BLaER1 treated with 17β-estradiol and CSF1 and Interleukin-3, amounts not matched to agents 10 nM and 100 nM (cell line): ENCODE measurements at regions not wholly inside any gene's neighbourhood (a gene's known extent, or its start where the extent isn't known, plus 50 kb on each side); places are given as distances from the start of the nearest gene placed in this dataset.

ENCODE experiments used
- H3K27ac ChIP-seq, 11 experiments: shearing (Covaris generic); formaldehyde crosslinking; 2 replicates each; pipeline ENCODE4 v1.8.1; 2022
- H3K27me3 ChIP-seq, 11 experiments: shearing (Covaris generic); formaldehyde crosslinking; 2 replicates each; pipeline ENCODE4 v1.8.1; 2022
- H3K36me3 ChIP-seq, 11 experiments: shearing (Covaris generic); formaldehyde crosslinking; 2 replicates each; pipeline ENCODE4 v1.8.1; 2022
- H3K4me1 ChIP-seq, 10 experiments: shearing (Covaris generic); formaldehyde crosslinking; 2 replicates each; pipeline ENCODE4 v1.8.1; 2022
- H3K4me2 ChIP-seq, 11 experiments: shearing (Covaris generic); formaldehyde crosslinking; 2 replicates each; pipeline ENCODE4 v1.8.1; 2022
- H3K4me3 ChIP-seq, 10 experiments: shearing (Covaris generic); formaldehyde crosslinking; 2 replicates each; pipeline ENCODE4 v1.8.1; 2022
- H3K9ac ChIP-seq, 11 experiments: shearing (Covaris generic); formaldehyde crosslinking; 2 replicates each; pipeline ENCODE4 v1.8.1; 2022
- H3K9me3 ChIP-seq, 11 experiments: shearing (Covaris generic); formaldehyde crosslinking; replicated peaks in 1 of 11; 2 replicates each; pipeline ENCODE4 v1.8.1; 2022
- H4K20me1 ChIP-seq, 11 experiments: shearing (Covaris generic); formaldehyde crosslinking; 2 replicates each; pipeline ENCODE4 v1.8.1; 2022
- Cebpa-rat ChIP-seq, 11 experiments: shearing (Covaris generic); IDR thresholded peaks; 2 replicates each; pipeline ENCODE4 v1.8.1; 2022

GRCh38 chr15:53114960-53115359 lies 324.8 kb upstream of the ONECUT1 start:
- Histone ChIP-seq H3K27ac (no peak overlapping the region), H3K27me3 (no peaks in the 10 kb centered on the region), H3K9me3 (peaks cover 5 to 19% (median 11%) of the 10 kb centered on the region in 11 experiments; a peak in 19 of 22 replicates), H3K4me2 (no peak overlapping the region), H3K9ac (no peak overlapping the region), H3K4me3 (no peak overlapping the region), H3K4me1 (peaks cover 0 to 14% (median 4%) of the 10 kb centered on the region in 10 experiments; a peak in 9 of 20 replicates), H4K20me1 (no peaks in the 10 kb centered on the region), H3K36me3 (no peaks in the 10 kb centered on the region)
- TF ChIP-seq Cebpa-rat (IDR thresholded peaks at IDR 0.05) = no peak

GRCh38 chr15:53110999-53111398 lies 320.9 kb upstream of the ONECUT1 start:
- Histone ChIP-seq H3K36me3 (no peaks in the 10 kb centered on the region), H4K20me1 (no peaks in the 10 kb centered on the region), H3K27me3 (no peaks in the 10 kb centered on the region), H3K4me2 (no peak overlapping the region), H3K9me3 (peaks cover 0 to 8% (median 2%) of the 10 kb centered on the region in 11 experiments; a peak in 11 of 22 replicates), H3K27ac (no peak overlapping the region), H3K4me1 (no peaks in the 10 kb centered on the region), H3K4me3 (no peak overlapping the region), H3K9ac (no peak overlapping the region)
- no peak for TF ChIP-seq Cebpa-rat (IDR thresholded peaks at IDR 0.05)

GRCh38 chr15:53108319-53108718 lies 318.2 kb upstream of the ONECUT1 start:
- Histone ChIP-seq H3K9me3 (no peaks in the 10 kb centered on the region), H3K36me3 (no peaks in the 10 kb centered on the region)

GRCh38 chr15:53107855-53108254 lies 317.7 kb upstream of the ONECUT1 start:
- Histone ChIP-seq H3K9me3 (no peaks in the 10 kb centered on the region), H3K36me3 (no peaks in the 10 kb centered on the region), H3K27ac (no peak overlapping the region), H3K27me3 (no peaks in the 10 kb centered on the region), H3K4me1 (no peaks in the 10 kb centered on the region), H3K4me3 (no peak overlapping the region), H4K20me1 (no peaks in the 10 kb centered on the region), H3K4me2 (no peak overlapping the region), H3K9ac (no peak overlapping the region)
- no peak for TF ChIP-seq Cebpa-rat (IDR thresholded peaks at IDR 0.05)

More at GRCh38 chr15:53108319-53108718, 318.2 kb upstream of the ONECUT1 start:
- Histone ChIP-seq H4K20me1 (no peaks in the 10 kb centered on the region), H3K4me2 (no peak overlapping the region), H3K4me3 (no peak overlapping the region), H3K27ac (no peak overlapping the region), H3K27me3 (no peaks in the 10 kb centered on the region), H3K4me1 (no peaks in the 10 kb centered on the region), H3K9ac (no peak overlapping the region)
- TF ChIP-seq Cebpa-rat (IDR thresholded peaks at IDR 0.05) = no peak

- H3K4me3 ChIP-seq = no peak overlapping the region
- no peaks in the 10 kb centered on the region for H3K4me1 ChIP-seq
- no peaks in the 10 kb centered on the region for H3K9me3 ChIP-seq
- H3K27me3 ChIP-seq = no peaks in the 10 kb centered on the region
- no peaks in the 10 kb centered on the region for H4K20me1 ChIP-seq
- TF ChIP-seq Cebpa-rat (IDR thresholded peaks at IDR 0.05) = no peak
- no peak overlapping the region for H3K4me2 ChIP-seq
- H3K27ac ChIP-seq = no peak overlapping the region
- no peaks in the 10 kb centered on the region for H3K36me3 ChIP-seq
- no peak overlapping the region for H3K9ac ChIP-seq
Measured at GRCh38 chr15:53106505-53107286, 316.6 kb upstream of the ONECUT1 start.

GRCh38 chr15:53102483-53102882 lies 312.3 kb upstream of the ONECUT1 start:
- Histone ChIP-seq H3K9ac (no peak overlapping the region), H3K36me3 (no peaks in the 10 kb centered on the region)

GRCh38 chr15:53080484-53080883 lies 290.3 kb upstream of the ONECUT1 start:
- no peaks in the 10 kb centered on the region for H3K27me3 ChIP-seq
- H3K4me1 ChIP-seq = no peaks in the 10 kb centered on the region
- no peak for TF ChIP-seq Cebpa-rat (IDR thresholded peaks at IDR 0.05)
- peaks cover 0 to 3% (median 0%) of the 10 kb centered on the region in 11 experiments; a peak in 1 of 22 replicates for H3K9me3 ChIP-seq
- H4K20me1 ChIP-seq = no peaks in the 10 kb centered on the region
- no peak overlapping the region for H3K4me3 ChIP-seq
- no peak overlapping the region for H3K9ac ChIP-seq
- H3K36me3 ChIP-seq = no peaks in the 10 kb centered on the region
- H3K27ac ChIP-seq = no peak overlapping the region
- H3K4me2 ChIP-seq = no peak overlapping the region

More at GRCh38 chr15:53102483-53102882, 312.3 kb upstream of the ONECUT1 start:
- H3K4me1 ChIP-seq = no peaks in the 10 kb centered on the region
- H3K4me2 ChIP-seq = no peak overlapping the region
- no peaks in the 10 kb centered on the region for H4K20me1 ChIP-seq
- H3K27me3 ChIP-seq = no peaks in the 10 kb centered on the region
- no peak for TF ChIP-seq Cebpa-rat (IDR thresholded peaks at IDR 0.05)
- H3K9me3 ChIP-seq = peaks cover 0 to 6% (median 0%) of the 10 kb centered on the region in 11 experiments; a peak in 6 of 22 replicates
- H3K27ac ChIP-seq = no peak overlapping the region
- H3K4me3 ChIP-seq = no peak overlapping the region

- Histone ChIP-seq H3K4me3 (no peak overlapping the region), H4K20me1 (no peaks in the 10 kb centered on the region; a peak in 1 of 22 replicates), H3K9me3 (no peaks in the 10 kb centered on the region), H3K9ac (no peak overlapping the region), H3K36me3 (no peaks in the 10 kb centered on the region), H3K4me2 (no peak overlapping the region), H3K27me3 (no peaks in the 10 kb centered on the region), H3K4me1 (no peaks in the 10 kb centered on the region), H3K27ac (no peak overlapping the region)
- TF ChIP-seq Cebpa-rat (IDR thresholded peaks at IDR 0.05) = no peak
Measured at GRCh38 chr15:53074221-53074620, 284.1 kb upstream of the ONECUT1 start.

- Histone ChIP-seq H3K4me2 (no peak overlapping the region), H3K36me3 (no peaks in the 10 kb centered on the region), H3K4me3 (no peak overlapping the region), H3K9ac (no peak overlapping the region), H3K27me3 (no peaks in the 10 kb centered on the region), H3K9me3 (no peaks in the 10 kb centered on the region), H3K27ac (no peak overlapping the region), H4K20me1 (no peaks in the 10 kb centered on the region; a peak in 1 of 22 replicates), H3K4me1 (no peaks in the 10 kb centered on the region)
- TF ChIP-seq Cebpa-rat (IDR thresholded peaks at IDR 0.05) = no peak
Measured at GRCh38 chr15:53072077-53072476, 281.9 kb upstream of the ONECUT1 start.

- no peak for TF ChIP-seq Cebpa-rat (IDR thresholded peaks at IDR 0.05)
- no peak overlapping the region for H3K27ac ChIP-seq
- H3K4me1 ChIP-seq = no peaks in the 10 kb centered on the region
- no peaks in the 10 kb centered on the region; a peak in 1 of 22 replicates for H4K20me1 ChIP-seq
- no peak overlapping the region for H3K9ac ChIP-seq
- no peak overlapping the region for H3K4me3 ChIP-seq
- H3K27me3 ChIP-seq = no peaks in the 10 kb centered on the region
- H3K36me3 ChIP-seq = no peaks in the 10 kb centered on the region
- no peak overlapping the region for H3K4me2 ChIP-seq
- no peaks in the 10 kb centered on the region for H3K9me3 ChIP-seq
Measured at GRCh38 chr15:53068636-53069035, 278.5 kb upstream of the ONECUT1 start.
